DOHH2 (cell line): ENCODE measurements at regions not wholly inside any gene's neighbourhood (a gene's known extent, or its start where the extent isn't known, plus 50 kb on each side); places are given as distances from the start of the nearest gene placed in this dataset.

Source experiments
- CTCF ChIP-seq: fragments of 200-600 bp; sonication (generic); IDR thresholded peaks from one replicate; pipeline ENCODE4 v1.5.1; 2014; ENCODE audit warnings: antibody characterized with exemption, mild to moderate bottlenecking, low read depth, low read length; ENCODE audit not compliant: poor library complexity, severe bottlenecking
- EZH2phosphoT487 ChIP-seq: fragments of 200-600 bp; sonication (generic); IDR thresholded peaks from 2 replicates; pipeline ENCODE4 v1.6.1; 2017; ENCODE audit warnings: borderline replicate concordance, mild to moderate bottlenecking, antibody characterized with exemption, low read length, moderate library complexity, mixed read lengths

- TF ChIP-seq CTCF (no peak), EZH2phosphoT487 (no peak)
These were observed 290.1 kb downstream of the SMOC2 start for GRCh38 chr6:168730931-168731716.
